AG09319 (cell line): ENCODE measurements at regions not wholly inside any gene's neighbourhood (a gene's known extent, or its start where the extent isn't known, plus 50 kb on each side); places are given as distances from the start of the nearest gene placed in this dataset.

Experiments used
- DNase-seq: peaks from one replicate; pipeline ENCODE4 v3.0.0-alpha.2; 2010; ENCODE audit warnings: low read depth; ENCODE audit errors: extremely low read depth
- TF ChIP-seq, protein P1 (sequence below): IDR thresholded peaks from 2 replicates; pipeline ENCODE4 v1.5.1; 2011; ENCODE audit warnings: low read depth, mild to moderate bottlenecking, inconsistent platforms, low read length, moderate library complexity

DNA sequence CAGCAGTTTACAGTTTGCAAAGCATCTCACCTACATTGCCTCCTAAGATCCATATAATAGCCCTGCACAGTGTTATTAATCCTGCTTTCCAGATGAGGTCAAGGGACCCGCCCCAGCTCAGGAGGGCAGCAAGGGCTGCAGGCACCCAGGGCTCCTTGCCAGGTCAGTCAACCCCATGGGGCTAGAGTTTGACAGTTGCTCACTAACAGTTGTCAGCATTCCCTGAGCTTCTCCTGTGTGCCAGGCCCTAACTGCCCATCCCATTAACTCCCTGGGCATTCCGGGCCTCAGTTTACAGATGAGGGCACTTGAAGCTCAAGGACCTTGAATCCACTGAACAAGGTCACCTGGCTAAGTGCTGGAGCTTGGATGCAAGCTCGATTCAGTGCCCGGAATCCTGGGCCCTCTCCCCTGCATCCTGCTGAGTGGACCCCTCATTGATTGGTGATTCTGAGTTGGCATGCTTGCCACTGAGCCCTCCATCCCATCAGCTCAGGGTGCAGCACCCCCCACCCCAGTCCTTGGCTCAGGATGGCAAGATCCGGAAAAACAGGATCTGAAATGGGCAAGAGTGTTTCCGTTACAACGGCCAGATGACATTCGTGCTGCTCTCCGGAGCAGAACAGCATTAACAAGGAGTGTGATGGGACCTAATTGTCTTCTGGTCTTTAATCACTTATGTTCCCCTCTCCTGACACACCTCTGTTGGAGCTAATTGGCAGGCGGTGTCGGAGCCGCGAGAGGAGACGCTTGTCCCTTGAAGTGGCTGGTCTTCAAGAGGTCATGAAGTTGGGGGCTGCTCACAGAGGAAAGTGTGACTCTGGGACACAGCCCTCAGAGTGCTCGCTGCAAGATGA lies 87.4 kb upstream of the SHISAL1 start:
- TF ChIP-seq, protein P1, sequence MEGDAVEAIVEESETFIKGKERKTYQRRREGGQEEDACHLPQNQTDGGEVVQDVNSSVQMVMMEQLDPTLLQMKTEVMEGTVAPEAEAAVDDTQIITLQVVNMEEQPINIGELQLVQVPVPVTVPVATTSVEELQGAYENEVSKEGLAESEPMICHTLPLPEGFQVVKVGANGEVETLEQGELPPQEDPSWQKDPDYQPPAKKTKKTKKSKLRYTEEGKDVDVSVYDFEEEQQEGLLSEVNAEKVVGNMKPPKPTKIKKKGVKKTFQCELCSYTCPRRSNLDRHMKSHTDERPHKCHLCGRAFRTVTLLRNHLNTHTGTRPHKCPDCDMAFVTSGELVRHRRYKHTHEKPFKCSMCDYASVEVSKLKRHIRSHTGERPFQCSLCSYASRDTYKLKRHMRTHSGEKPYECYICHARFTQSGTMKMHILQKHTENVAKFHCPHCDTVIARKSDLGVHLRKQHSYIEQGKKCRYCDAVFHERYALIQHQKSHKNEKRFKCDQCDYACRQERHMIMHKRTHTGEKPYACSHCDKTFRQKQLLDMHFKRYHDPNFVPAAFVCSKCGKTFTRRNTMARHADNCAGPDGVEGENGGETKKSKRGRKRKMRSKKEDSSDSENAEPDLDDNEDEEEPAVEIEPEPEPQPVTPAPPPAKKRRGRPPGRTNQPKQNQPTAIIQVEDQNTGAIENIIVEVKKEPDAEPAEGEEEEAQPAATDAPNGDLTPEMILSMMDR = no peak
- no peak for DNase-seq

DNA sequence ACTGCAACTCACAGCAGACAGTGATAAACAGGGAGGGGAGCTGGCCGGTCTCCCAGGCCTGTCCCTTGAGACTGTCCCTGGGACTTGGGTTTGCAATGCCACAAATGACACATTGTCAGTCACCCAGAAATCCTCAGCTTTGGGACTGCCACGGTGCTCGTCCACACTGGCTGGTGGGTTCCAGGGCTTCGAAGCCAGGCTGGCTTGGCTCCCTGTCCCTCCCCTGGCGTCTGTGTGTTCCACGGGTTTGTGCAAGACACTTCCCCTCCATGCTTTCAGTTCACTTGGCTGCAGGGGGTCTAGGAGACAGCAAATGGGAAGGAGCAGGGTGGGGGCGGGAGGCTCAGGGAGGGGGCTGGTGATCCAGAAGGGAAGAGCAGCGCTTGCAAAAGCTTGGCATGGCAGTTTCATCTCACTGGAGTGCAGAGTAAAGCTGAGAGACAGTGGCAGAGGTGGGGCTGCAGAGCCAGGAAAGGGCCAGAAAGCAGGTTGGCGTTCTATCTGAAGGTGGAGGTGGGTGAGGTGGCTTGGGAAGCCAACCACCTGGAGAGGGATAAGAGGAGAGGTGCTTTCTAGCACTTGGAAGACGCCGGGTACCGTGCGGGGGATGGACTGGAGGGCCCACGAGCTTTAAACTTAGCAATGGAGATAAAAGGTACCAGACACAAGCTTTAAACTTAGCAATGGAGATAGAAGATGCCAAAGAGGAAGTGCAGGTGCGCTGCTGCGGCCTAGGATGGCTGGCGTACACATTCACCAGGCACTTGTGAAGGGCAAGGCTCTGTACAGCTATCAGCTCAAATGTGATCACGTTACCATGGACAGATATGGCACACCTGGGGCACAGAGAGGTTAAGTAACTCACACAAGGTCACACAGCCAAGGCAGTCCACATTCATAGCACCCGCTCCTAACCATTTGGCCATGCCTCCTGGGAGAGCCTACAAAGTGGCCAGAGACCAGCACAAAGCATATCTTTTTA lies 86.4 kb upstream of the SHISAL1 start:
- TF ChIP-seq, protein P1 = no peak
- DNase-seq = no peak

DNA sequence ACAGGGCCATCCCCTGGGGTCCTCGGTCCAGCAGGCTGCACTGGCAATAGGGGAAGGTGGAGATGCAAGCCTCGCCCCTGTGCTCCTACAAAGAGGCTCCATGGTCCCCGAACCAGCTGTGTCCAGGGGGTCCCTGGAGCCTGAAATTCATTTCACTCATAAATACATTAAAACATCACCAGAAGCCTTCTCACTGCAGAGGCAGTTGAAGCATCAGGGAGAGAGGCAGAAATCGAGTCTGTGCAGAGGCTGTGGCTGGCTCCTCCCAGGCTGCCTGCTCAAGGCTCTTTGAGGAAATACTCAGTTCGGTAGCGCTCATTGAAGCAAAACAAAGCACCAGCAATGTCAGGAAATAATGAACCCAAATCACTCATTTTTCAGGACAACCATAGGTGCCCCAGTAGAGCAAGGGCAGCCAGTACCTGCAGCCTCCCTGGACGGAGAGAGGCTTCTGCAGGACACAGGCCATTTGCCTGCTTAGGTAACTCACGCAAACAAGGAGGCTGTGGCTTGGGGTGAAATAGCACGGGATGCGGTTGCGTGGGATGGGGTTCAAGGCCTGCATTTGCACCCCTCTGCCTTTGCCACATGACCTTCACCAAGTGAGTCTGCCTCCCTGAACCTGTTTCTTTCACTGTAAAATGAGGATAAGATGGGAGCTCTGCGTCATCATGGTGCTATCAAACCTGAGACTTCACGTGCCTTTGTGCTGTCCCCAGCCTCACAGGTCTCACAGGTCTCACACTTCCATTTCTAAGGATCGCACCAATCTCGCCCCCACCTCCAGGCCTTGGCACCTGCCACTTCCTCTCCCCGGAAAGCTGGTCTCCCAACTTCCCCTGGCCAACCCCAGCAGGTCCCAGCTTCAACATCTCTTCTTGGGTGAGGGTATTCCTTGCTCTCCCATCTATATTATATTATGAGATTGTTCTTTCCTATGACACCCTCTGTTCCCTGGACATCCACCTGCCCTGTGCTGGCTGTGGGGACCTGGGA lies 84.3 kb upstream of the SHISAL1 start:
- DNase-seq = no peak
- TF ChIP-seq, protein P1 = no peak

DNA sequence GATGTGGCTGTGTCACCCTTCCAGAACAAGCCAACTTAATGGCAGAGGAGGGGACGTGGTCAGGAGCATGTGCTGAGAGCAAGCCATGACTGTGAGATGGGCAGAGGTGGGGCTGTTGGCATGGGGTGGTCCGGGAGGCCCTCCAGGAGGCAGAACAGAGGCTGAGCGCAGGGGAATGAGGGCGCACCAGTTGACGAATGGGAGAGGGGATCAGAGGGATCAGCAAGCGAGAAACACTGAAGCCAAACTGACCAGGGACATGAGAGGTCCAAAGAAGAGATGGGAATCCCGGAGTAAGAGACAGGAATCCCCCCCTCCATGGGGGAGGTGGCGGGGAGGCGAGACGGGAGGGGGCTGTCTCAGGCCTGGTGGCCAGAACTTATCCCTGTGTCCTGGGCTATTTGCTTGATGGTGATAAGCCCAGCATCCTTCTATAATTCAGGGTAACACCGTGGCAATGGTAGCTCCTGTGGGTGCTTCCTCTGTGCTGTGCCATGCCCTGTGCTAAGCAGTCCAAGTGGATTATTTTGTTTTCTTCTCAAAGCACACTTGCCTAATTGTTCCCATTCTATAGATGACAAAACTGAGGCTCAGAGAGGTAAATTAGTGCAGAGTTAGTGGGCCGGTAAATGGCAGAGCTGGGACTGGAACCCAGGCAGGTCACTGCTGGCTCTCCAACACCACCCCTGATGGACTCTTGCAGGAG lies 83.4 kb upstream of the SHISAL1 start:
- DNase-seq = no peak
- TF ChIP-seq, protein P1 = no peak

DNA sequence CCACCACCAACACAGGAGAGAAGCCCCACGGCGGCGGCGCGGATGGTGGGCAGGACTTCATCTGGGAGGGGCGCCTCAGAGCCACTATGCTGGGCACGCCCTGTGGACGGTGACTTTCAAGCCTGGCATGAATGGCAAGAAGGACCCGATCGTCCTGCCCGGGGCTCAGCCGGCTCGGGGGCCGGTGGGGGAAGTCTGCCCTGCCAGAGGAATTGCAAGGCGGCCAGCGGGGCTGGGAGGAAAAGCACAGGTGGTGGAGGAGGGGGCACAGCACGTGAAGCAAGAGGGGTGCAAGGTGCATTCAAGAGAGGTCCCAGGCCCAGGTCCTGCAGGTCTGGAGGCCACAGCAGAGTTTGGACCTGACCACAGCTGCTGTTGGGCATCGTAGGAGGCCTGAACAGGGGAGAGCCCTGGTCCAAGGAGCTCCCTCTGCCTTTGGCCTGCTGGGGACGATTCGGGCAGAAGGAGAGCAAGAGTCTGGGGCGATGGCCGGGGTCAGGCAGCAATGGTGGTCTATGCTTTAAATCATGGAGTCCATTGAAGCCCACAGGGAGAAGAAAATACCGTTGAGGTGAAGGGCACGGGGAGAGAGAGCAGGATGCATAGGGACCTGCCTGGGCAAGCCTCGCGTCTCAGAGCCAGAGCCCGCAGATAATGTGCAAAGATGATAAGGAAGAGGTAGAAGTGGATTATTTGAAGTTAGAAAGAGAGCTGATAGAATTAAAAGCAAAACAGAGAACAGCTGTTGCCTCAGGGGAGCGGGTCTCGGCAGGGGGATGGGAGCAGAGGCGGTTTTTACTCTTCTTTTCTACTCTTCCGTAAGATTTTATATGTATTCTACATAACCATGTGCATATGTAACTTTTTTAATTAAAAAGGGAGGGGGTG lies 82.6 kb upstream of the SHISAL1 start:
- DNase-seq = no peak
- TF ChIP-seq, protein P1 = no peak
